H9 (cell line): ENCODE measurements at regions not wholly inside any gene's neighbourhood (a gene's known extent, or its start where the extent isn't known, plus 50 kb on each side); places are given as distances from the start of the nearest gene placed in this dataset.
A peak's percentile ranks its signal among the peaks of the same experiment; 100 is the strongest.

Source experiments
- DNase-seq: peaks from one replicate; pipeline ENCODE4 v3.0.0-alpha.2; 2017
- H2AFZ ChIP-seq: one replicate; pipeline ENCODE4 v1.6.1; 2013; ENCODE audit warnings: mild to moderate bottlenecking, low read length, control low read depth, moderate library complexity
- H2AK5ac ChIP-seq: 2 replicates; pipeline ENCODE4 v1.6.1; 2013; ENCODE audit warnings: low read length, control low read depth, mixed read lengths; ENCODE audit not compliant: insufficient read length
- H2BK120ac ChIP-seq: one replicate; pipeline ENCODE4 v1.6.1; 2013; ENCODE audit warnings: low read depth, mild to moderate bottlenecking, low read length, control low read depth, inconsistent platforms; ENCODE audit not compliant: poor library complexity, severe bottlenecking
- H2BK12ac ChIP-seq: 2 replicates; pipeline ENCODE4 v1.6.1; 2013; ENCODE audit warnings: low read length, control low read depth, mixed read lengths, low read depth; ENCODE audit not compliant: insufficient read length
- H2BK15ac ChIP-seq: 2 replicates; pipeline ENCODE4 v1.6.1; 2013; ENCODE audit warnings: low read depth, low read length, control low read depth
- H2BK20ac ChIP-seq: one replicate; pipeline ENCODE4 v1.6.1; 2013; ENCODE audit warnings: low read depth, mild to moderate bottlenecking, low read length, control low read depth, inconsistent platforms; ENCODE audit not compliant: poor library complexity, severe bottlenecking
- H2BK5ac ChIP-seq: 2 replicates; pipeline ENCODE4 v1.6.1; 2013; ENCODE audit warnings: low read length, control low read depth, mixed read lengths; ENCODE audit not compliant: insufficient read length
- H3K14ac ChIP-seq: 2 replicates; pipeline ENCODE4 v1.6.1; 2013; ENCODE audit warnings: low read length, control low read depth; ENCODE audit not compliant: insufficient read depth
- H3K18ac ChIP-seq: 2 replicates; pipeline ENCODE4 v1.6.1; 2013; ENCODE audit warnings: low read depth, mild to moderate bottlenecking, mixed read lengths, low read length, control low read depth; ENCODE audit not compliant: insufficient read length
- H3K23ac ChIP-seq: 2 replicates; pipeline ENCODE4 v1.6.1; 2013; ENCODE audit warnings: low read length, control low read depth, mixed read lengths, low read depth; ENCODE audit not compliant: insufficient read length
- H3K23me2 ChIP-seq: 2 replicates; pipeline ENCODE4 v1.6.1; 2013; ENCODE audit warnings: low read depth, mild to moderate bottlenecking, mixed read lengths, low read length, control low read depth; ENCODE audit not compliant: insufficient read length, poor library complexity, severe bottlenecking
- H3K27ac ChIP-seq: 2 replicates; pipeline ENCODE4 v1.5.1; 2013; ENCODE audit warnings: low read length, control low read depth, mixed read lengths, low read depth; ENCODE audit not compliant: insufficient read length
- H3K27me3 ChIP-seq: 2 replicates; pipeline ENCODE4 v1.6.1; 2013; ENCODE audit warnings: low read length, control low read depth, inconsistent platforms; ENCODE audit not compliant: insufficient read depth
- H3K4ac ChIP-seq: 2 replicates; pipeline ENCODE4 v1.6.1; 2013; ENCODE audit warnings: low read depth, mild to moderate bottlenecking, control low read depth, inconsistent platforms, low read length, moderate library complexity
- H3K4me1 ChIP-seq: 2 replicates; pipeline ENCODE4 v1.6.1; 2013; ENCODE audit warnings: low read length, control low read depth, inconsistent platforms; ENCODE audit not compliant: insufficient read depth
- H3K4me2 ChIP-seq: 2 replicates; pipeline ENCODE4 v1.6.1; 2013; ENCODE audit warnings: low read length, control low read depth, mixed read lengths; ENCODE audit not compliant: insufficient read length, insufficient read depth
- H3K56ac ChIP-seq: 2 replicates; pipeline ENCODE4 v1.6.1; 2013; ENCODE audit warnings: low read depth, mild to moderate bottlenecking, mixed read lengths, low read length, control low read depth; ENCODE audit not compliant: insufficient read length
- H3K79me1 ChIP-seq: 2 replicates; pipeline ENCODE4 v1.6.1; 2013; ENCODE audit warnings: low read depth, mild to moderate bottlenecking, moderate library complexity, low read length, control low read depth, inconsistent platforms; ENCODE audit not compliant: insufficient read depth, poor library complexity, severe bottlenecking
- H3K79me2 ChIP-seq: 2 replicates; pipeline ENCODE4 v1.6.1; 2013; ENCODE audit warnings: low read length, control low read depth, inconsistent platforms; ENCODE audit not compliant: insufficient read depth
- H3K9ac ChIP-seq: 2 replicates; pipeline ENCODE4 v1.6.1; 2013; ENCODE audit warnings: low read length, control low read depth, mixed read lengths; ENCODE audit not compliant: insufficient read length; ENCODE audit errors: extremely low read depth
- H3K9me3 ChIP-seq: one replicate; pipeline ENCODE4 v1.6.1; 2013; ENCODE audit warnings: low read depth, low read length, inconsistent platforms; ENCODE audit not compliant: control insufficient read depth
- H3T11ph ChIP-seq: one replicate; pipeline ENCODE4 v1.6.1; 2013; ENCODE audit warnings: mild to moderate bottlenecking, low read length, control low read depth, inconsistent platforms
- H4K20me1 ChIP-seq: one replicate; pipeline ENCODE4 v1.6.1; 2013; ENCODE audit not compliant: control insufficient read depth, insufficient read length, insufficient read depth
- H4K5ac ChIP-seq: 2 replicates; pipeline ENCODE4 v1.6.1; 2013; ENCODE audit warnings: low read depth, mild to moderate bottlenecking, mixed read lengths, low read length, control low read depth; ENCODE audit not compliant: insufficient read length
- H4K8ac ChIP-seq: replicated peaks from 2 replicates; pipeline ENCODE4 v1.6.1; 2013; ENCODE audit warnings: low read length, control low read depth, mixed read lengths, low read depth; ENCODE audit not compliant: insufficient read length
- H4K91ac ChIP-seq: 2 replicates; pipeline ENCODE4 v1.6.1; 2013; ENCODE audit warnings: low read depth, mild to moderate bottlenecking, moderate library complexity, mixed read lengths, low read length, control low read depth; ENCODE audit not compliant: insufficient read length
- H3K27ac Mint-ChIP-seq, 3 experiments: 2 replicates in 2 of 3; 3 replicates in 1 of 3; pipeline ENCODE4 v1.8.0; 2020 to 2021; ENCODE audit warnings: mixed read lengths in 3 of 3, mild to moderate bottlenecking in 1 of 3, moderate library complexity in 1 of 3
- H3K27me3 Mint-ChIP-seq: 2 replicates; pipeline ENCODE4 v1.8.0; 2021; ENCODE audit warnings: low read depth, mild to moderate bottlenecking, moderate library complexity, mixed read lengths
- H3K36me3 Mint-ChIP-seq, 3 experiments: 2 replicates in 2 of 3; 3 replicates in 1 of 3; pipeline ENCODE4 v1.8.0; 2020 to 2021; ENCODE audit warnings: low read depth in 3 of 3, mixed read lengths in 3 of 3; ENCODE audit not compliant: insufficient read depth in 1 of 3
- H3K4me1 Mint-ChIP-seq, 2 experiments: 2 replicates each; pipeline ENCODE4 v1.8.0; 2020; ENCODE audit warnings: mixed read lengths in 2 of 2
- H3K4me3 Mint-ChIP-seq, 2 experiments: 2 replicates in 1 of 2; 3 replicates in 1 of 2; pipeline ENCODE4 v1.8.0; 2020 to 2021; ENCODE audit warnings: mild to moderate bottlenecking in 2 of 2, mixed read lengths in 2 of 2, moderate library complexity in 1 of 2
- H3K9me3 Mint-ChIP-seq, 2 experiments: 2 replicates in 1 of 2; 3 replicates in 1 of 2; pipeline ENCODE4 v1.8.0; 2020; ENCODE audit warnings: mild to moderate bottlenecking in 2 of 2, mixed read lengths in 2 of 2, moderate library complexity in 1 of 2
- WGBS: extraction: QIAGEN DNeasy Blood & Tissue Kit; methylation state at CpG from one replicate; pipeline ENCODE4 v1.1.7; 2013; ENCODE audit warnings: missing lambda C conversion rate, low lambda C conversion rate, mixed read lengths; ENCODE audit not compliant: insufficient read length; ENCODE audit errors: extremely low coverage; 5-methylcytosine and 5-hydroxymethylcytosine counted together
- TF ChIP-seq, protein P1 (sequence below): fragments of 200-600 bp; sonication (generic); conservative IDR thresholded peaks from 3 replicates; pipeline ENCODE4 v1.8.0; 2021; ENCODE audit warnings: antibody characterized with exemption, mild to moderate bottlenecking

DNA sequence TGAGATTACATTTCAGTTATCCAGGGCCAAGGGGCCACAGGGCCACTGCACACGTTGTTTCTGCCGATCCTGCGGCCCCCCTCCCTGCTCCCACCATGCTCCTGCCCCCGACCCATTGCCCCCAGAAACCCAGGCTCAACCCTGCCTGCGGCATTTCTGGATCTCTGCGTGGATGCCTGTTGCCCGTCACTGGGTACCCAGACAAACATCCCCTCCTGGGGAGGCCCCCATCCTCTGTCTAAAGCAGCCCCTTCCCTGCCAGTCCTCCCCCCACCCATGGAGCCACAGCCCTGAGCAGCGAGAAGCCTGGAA lies 326.4 kb upstream of the SFSWAP start:
- no CpG with 5 or more reads among the region's 8 CpGs for WGBS
- Histone ChIP-seq H3K18ac (no peak overlapping the region), H4K5ac (no peak overlapping the region), H3K9ac (no peak overlapping the region), H2BK5ac (no peak overlapping the region), H3K23me2 (no peaks in the 10 kb centered on the region), H3K14ac (peak overlapping the region; percentile 50), H3K56ac (no peak overlapping the region), H3K9me3 (no peaks in the 10 kb centered on the region), H3K79me2 (no peaks in the 10 kb centered on the region), H4K91ac (no peak overlapping the region), H4K20me1 (no peaks in the 10 kb centered on the region), H2AK5ac (no peak overlapping the region), H3K23ac (no peak overlapping the region), H2BK120ac (no peak overlapping the region), H2BK12ac (no peak overlapping the region), H2BK15ac (no peak overlapping the region), H3K27me3 (no peaks in the 10 kb centered on the region; the same call in 1 of the 2 replicates), H3T11ph (no peak overlapping the region), H3K79me1 (no peaks in the 10 kb centered on the region), H3K4ac (no peak overlapping the region), H3K27ac (no peak overlapping the region), H4K8ac (no peak overlapping the region), H2AFZ (no peak overlapping the region), H3K4me2 (no peak overlapping the region), H2BK20ac (no peak overlapping the region), H3K4me1 (no peaks in the 10 kb centered on the region)
- Mint-ChIP-seq H3K9me3 (no peaks in the 10 kb centered on the region), H3K4me1 (peaks cover 16 to 54% of the 10 kb centered on the region in 2 experiments), H3K27me3 (no peaks in the 10 kb centered on the region), H3K4me3 (no peak overlapping the region), H3K36me3 (no peaks in the 10 kb centered on the region), H3K27ac (no peak overlapping the region)
- TF ChIP-seq, protein P1, sequence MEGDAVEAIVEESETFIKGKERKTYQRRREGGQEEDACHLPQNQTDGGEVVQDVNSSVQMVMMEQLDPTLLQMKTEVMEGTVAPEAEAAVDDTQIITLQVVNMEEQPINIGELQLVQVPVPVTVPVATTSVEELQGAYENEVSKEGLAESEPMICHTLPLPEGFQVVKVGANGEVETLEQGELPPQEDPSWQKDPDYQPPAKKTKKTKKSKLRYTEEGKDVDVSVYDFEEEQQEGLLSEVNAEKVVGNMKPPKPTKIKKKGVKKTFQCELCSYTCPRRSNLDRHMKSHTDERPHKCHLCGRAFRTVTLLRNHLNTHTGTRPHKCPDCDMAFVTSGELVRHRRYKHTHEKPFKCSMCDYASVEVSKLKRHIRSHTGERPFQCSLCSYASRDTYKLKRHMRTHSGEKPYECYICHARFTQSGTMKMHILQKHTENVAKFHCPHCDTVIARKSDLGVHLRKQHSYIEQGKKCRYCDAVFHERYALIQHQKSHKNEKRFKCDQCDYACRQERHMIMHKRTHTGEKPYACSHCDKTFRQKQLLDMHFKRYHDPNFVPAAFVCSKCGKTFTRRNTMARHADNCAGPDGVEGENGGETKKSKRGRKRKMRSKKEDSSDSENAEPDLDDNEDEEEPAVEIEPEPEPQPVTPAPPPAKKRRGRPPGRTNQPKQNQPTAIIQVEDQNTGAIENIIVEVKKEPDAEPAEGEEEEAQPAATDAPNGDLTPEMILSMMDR = no peak
- DNase-seq = no peak
